CD4-positive, alpha-beta T cell treated with Interleukin-17A for 1 hour (primary cell): ENCODE measurements at regions not wholly inside any gene's neighbourhood (a gene's known extent, or its start where the extent isn't known, plus 50 kb on each side); places are given as distances from the start of the nearest gene placed in this dataset.

Experiments used
- DNase-seq: peaks from one replicate; pipeline ENCODE4 v3.0.0-alpha.2; 2020

GRCh38 chr10:118537623-118538022 lies 57.8 kb downstream of the PRLHR start:
- DNase-seq: no peak

GRCh38 chr10:118534136-118534535 lies 61.3 kb downstream of the PRLHR start:
- DNase-seq: no peak

- no peak for DNase-seq
Observed at GRCh38 chr10:118531105-118531852, 64.2 kb downstream of the PRLHR start.

- no peak for DNase-seq
Observed at GRCh38 chr10:118528426-118528825, 67.0 kb downstream of the PRLHR start.

- no peak for DNase-seq
Observed at GRCh38 chr10:118523775-118524174, 71.7 kb downstream of the PRLHR start.

- DNase-seq: no peak
Observed at GRCh38 chr10:118522791-118523498, 72.5 kb downstream of the PRLHR start.

GRCh38 chr10:118521415-118522117 lies 73.9 kb downstream of the PRLHR start:
- no peak for DNase-seq

- DNase-seq: no peak
Observed at GRCh38 chr10:118520116-118520742, 75.2 kb downstream of the PRLHR start.

GRCh38 chr10:118518095-118518494 lies 77.4 kb downstream of the PRLHR start:
- no peak for DNase-seq

- DNase-seq: no peak
Observed at GRCh38 chr10:118516716-118517115, 78.7 kb downstream of the PRLHR start.

- DNase-seq: no peak
Observed at GRCh38 chr10:118513174-118513573, 82.3 kb downstream of the PRLHR start.

GRCh38 chr10:118511711-118512110 lies 83.7 kb downstream of the PRLHR start:
- DNase-seq: no peak

GRCh38 chr10:118508863-118509262 lies 86.6 kb downstream of the PRLHR start:
- no peak for DNase-seq

- no peak for DNase-seq
Observed at GRCh38 chr10:118508355-118508754, 87.1 kb downstream of the PRLHR start.

- DNase-seq: no peak
Observed at GRCh38 chr10:118506671-118507590, 88.5 kb downstream of the PRLHR start.

GRCh38 chr10:118505363-118505762 lies 90.1 kb downstream of the PRLHR start:
- DNase-seq: no peak

GRCh38 chr10:118504467-118505205 lies 90.8 kb downstream of the PRLHR start:
- no peak for DNase-seq

GRCh38 chr10:118504044-118504443 lies 91.4 kb downstream of the PRLHR start:
- DNase-seq: no peak

GRCh38 chr10:118503192-118503591 lies 92.3 kb downstream of the PRLHR start:
- DNase-seq: no peak

GRCh38 chr10:118501637-118502440 lies 93.6 kb downstream of the PRLHR start:
- no peak for DNase-seq

GRCh38 chr10:118501171-118501570 lies 94.3 kb downstream of the PRLHR start:
- DNase-seq: no peak
